WI38 (cell line): ENCODE measurements at regions not wholly inside any gene's neighbourhood (a gene's known extent, or its start where the extent isn't known, plus 50 kb on each side); places are given as distances from the start of the nearest gene placed in this dataset.

Experiments
- H3K4me3 ChIP-seq: 2 replicates; pipeline ENCODE4 v1.5.1; 2011; ENCODE audit warnings: low read depth, mild to moderate bottlenecking, control low read depth, low read length
- TF ChIP-seq, protein P1 (sequence below): IDR thresholded peaks from 2 replicates; pipeline ENCODE4 v1.5.1; 2012; ENCODE audit warnings: low read depth, mild to moderate bottlenecking, control low read depth, low read length

DNA sequence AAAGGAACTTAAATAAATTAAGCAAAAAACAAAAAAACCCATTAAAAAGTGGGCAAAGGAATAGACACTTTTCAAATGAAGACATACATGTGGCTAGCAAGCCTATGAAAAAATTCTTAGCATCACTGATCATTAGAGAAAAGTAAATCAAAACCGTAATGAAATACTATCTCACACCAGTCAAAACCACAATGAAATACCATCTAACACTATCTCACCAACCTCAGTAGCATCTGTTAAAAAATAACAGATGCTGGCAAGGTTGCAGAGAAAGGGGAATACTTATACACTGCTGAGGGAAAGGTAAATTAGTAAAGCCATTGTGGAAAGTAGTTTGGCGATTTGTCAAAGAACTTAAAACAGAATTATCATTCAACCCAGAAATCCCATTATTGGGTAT lies 381.1 kb downstream of the FLRT2 start:
- no peak overlapping the region for H3K4me3 ChIP-seq
- TF ChIP-seq, protein P1, sequence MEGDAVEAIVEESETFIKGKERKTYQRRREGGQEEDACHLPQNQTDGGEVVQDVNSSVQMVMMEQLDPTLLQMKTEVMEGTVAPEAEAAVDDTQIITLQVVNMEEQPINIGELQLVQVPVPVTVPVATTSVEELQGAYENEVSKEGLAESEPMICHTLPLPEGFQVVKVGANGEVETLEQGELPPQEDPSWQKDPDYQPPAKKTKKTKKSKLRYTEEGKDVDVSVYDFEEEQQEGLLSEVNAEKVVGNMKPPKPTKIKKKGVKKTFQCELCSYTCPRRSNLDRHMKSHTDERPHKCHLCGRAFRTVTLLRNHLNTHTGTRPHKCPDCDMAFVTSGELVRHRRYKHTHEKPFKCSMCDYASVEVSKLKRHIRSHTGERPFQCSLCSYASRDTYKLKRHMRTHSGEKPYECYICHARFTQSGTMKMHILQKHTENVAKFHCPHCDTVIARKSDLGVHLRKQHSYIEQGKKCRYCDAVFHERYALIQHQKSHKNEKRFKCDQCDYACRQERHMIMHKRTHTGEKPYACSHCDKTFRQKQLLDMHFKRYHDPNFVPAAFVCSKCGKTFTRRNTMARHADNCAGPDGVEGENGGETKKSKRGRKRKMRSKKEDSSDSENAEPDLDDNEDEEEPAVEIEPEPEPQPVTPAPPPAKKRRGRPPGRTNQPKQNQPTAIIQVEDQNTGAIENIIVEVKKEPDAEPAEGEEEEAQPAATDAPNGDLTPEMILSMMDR: no peak

DNA sequence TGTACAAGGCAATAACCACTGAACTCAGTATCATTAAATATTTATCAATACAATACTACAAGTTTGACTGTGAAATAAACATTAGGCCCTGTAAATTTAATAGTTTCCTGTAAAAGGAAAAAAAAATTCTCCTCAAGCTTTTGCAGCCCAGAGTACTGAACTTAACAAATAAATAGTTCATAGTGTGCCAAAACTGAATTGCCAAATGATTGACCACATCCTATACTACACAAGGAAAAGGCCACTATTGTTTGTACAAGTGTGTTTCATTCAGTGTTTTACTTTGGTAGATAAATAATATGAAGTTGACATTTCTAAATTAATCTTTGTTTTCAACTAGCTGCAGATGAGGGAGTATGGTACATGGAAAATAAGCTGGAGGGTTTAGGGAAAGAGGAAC lies 379.6 kb downstream of the FLRT2 start:
- no peak overlapping the region for H3K4me3 ChIP-seq
- TF ChIP-seq, protein P1: no peak

DNA sequence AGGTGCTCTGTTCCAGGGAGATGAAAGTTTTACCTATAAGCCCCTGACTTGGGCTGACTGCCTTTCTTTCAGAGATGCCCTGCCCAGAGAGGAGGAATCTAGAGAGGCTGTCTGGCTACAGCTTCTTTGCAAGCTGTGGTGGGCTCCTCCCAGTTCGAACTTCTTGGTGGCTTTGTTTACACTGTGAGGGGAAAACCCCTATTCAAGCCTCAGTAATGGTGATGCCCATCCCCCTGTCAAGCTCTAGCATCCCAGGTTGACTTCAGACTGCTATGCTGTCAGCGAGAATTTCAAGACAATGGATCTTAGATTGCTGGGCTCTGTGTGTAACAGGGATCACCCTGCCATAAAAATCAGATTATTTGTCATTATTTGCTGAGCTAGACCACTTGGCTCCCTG lies 377.6 kb downstream of the FLRT2 start:
- TF ChIP-seq, protein P1: no peak
- H3K4me3 ChIP-seq: no peak overlapping the region

GRCh38 chr14:85897808-85898207 lies 367.9 kb downstream of the FLRT2 start:
- TF ChIP-seq, protein P1: no peak
- H3K4me3 ChIP-seq: no peak overlapping the region

- TF ChIP-seq, protein P1: no peak
- no peak overlapping the region for H3K4me3 ChIP-seq
These were observed 365.7 kb downstream of the FLRT2 start for GRCh38 chr14:85895603-85896002.

DNA sequence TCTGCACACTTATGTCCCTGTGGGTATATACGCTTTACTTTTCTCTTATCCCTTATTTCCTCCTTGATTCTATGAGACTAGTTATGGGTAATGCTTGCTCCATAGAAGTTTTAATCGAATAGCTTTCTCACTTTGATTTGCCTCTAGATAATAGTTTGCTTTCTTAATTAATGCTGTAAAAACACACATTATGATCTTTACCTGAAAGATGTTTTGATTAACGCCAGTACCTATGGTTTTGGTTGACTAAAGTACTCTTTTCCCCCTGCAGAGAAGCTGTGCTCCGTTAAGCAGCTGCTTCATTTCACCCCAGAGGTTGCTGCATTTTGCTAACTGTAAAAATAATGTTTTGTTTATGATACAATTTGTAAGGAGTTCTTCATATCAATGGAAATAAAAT lies 362.3 kb downstream of the FLRT2 start:
- no peak overlapping the region for H3K4me3 ChIP-seq
- TF ChIP-seq, protein P1: no peak

DNA sequence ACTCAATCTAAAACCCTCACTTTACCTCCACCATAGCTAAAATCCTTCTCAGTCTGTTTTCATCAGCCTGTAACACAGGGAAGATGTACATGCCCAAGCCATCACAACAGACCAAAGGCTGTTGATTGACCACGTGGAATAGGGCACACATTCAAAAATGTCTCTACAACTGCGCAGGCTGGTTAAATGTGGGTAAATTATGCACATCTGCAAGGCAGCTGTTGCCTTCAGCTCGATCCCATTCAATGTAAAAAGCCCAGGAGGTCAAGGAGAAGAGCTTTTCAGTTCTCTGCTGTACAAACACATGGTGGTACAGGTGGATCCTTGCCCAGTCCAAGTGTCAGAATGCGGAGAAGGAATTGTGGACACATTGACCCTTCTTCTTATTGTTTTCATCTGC lies 354.0 kb downstream of the FLRT2 start:
- no peak overlapping the region for H3K4me3 ChIP-seq
- TF ChIP-seq, protein P1: no peak
